BJ (cell line): ENCODE measurements at regions not wholly inside any gene's neighbourhood (a gene's known extent, or its start where the extent isn't known, plus 50 kb on each side); places are given as distances from the start of the nearest gene placed in this dataset.

ENCODE experiments used
- CTCF ChIA-PET: fragments of 350-600 bp; formaldehyde crosslinking; extraction: SDS; loops from one replicate; lab custom pipeline; 2021; ENCODE audit warnings: antibody characterized with exemption, inconsistent platforms; lab: Yijun Ruan, JAX
- POLR2A ChIA-PET: fragments of 300-600 bp; sonication (Branson Sonifier 250); formaldehyde crosslinking; extraction: SDS; loops from one replicate; lab custom pipeline; 2021; ENCODE audit warnings: antibody characterized with exemption; lab: Charles Lee
- DNase-seq: peaks from one replicate; pipeline ENCODE4 v3.0.0-alpha.2; 2011; ENCODE audit warnings: low read depth
- H3K27me3 ChIP-seq: 2 replicates; pipeline ENCODE4 v1.6.0; 2011; ENCODE audit warnings: low read length; ENCODE audit not compliant: control insufficient read depth, insufficient read depth
- H3K36me3 ChIP-seq: 2 replicates; pipeline ENCODE4 v1.5.1; 2011; ENCODE audit warnings: low read length; ENCODE audit not compliant: control insufficient read depth, insufficient read depth
- H3K4me3 ChIP-seq: 2 replicates; pipeline ENCODE4 v1.5.1; 2011; ENCODE audit warnings: low read depth, mild to moderate bottlenecking, control low read depth, low read length
- TF ChIP-seq, protein P1 (sequence below): IDR thresholded peaks from 2 replicates; pipeline ENCODE4 v1.5.1; 2011; ENCODE audit warnings: low read depth, mild to moderate bottlenecking, control low read depth, inconsistent platforms, low read length, moderate library complexity; ENCODE audit not compliant: insufficient read depth

GRCh38 chr20:62549499-62550086 is 73.8 kb upstream of the GATA5 start:
- TF ChIP-seq, protein P1, sequence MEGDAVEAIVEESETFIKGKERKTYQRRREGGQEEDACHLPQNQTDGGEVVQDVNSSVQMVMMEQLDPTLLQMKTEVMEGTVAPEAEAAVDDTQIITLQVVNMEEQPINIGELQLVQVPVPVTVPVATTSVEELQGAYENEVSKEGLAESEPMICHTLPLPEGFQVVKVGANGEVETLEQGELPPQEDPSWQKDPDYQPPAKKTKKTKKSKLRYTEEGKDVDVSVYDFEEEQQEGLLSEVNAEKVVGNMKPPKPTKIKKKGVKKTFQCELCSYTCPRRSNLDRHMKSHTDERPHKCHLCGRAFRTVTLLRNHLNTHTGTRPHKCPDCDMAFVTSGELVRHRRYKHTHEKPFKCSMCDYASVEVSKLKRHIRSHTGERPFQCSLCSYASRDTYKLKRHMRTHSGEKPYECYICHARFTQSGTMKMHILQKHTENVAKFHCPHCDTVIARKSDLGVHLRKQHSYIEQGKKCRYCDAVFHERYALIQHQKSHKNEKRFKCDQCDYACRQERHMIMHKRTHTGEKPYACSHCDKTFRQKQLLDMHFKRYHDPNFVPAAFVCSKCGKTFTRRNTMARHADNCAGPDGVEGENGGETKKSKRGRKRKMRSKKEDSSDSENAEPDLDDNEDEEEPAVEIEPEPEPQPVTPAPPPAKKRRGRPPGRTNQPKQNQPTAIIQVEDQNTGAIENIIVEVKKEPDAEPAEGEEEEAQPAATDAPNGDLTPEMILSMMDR = no peak
- Histone ChIP-seq H3K4me3 (no peak overlapping the region), H3K27me3 (peaks cover 31% of the 10 kb centered on the region), H3K36me3 (no peaks in the 10 kb centered on the region)
- ChIA-PET POLR2A (no interaction called here), CTCF (interaction anchor here (0.6 kb wide), 1 partner anchor 191 kb away, joined by 6 read pairs; no protein-coding TSS in a partner anchor)
- DNase-seq = no peak

DNA sequence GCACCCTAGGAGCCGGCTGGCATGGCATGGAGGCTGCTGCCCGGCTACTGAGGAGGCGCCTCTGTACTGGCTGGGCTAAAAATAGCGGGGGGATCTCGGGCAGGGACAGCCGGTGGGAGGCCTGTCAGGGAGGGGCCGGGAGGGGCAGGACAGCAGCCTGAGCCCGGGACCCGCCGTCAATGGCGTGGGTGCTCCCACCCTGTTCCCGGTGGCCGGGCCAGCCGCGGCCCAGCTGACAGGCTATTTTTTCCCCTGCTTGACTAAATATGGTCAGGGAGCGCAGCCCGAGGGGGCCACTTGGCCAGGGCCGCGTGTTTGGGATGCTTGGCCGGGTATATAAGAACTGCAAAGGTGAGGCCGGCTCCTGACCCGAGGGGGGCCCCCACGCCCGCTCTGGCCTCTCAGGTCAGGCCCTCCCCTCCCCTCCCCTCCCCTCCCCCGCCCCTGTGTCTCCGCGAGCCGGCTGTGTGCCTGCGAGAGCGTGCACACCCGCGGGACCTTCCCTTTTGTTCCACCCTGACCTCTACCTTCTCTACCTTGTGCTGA is 74.4 kb upstream of the GATA5 start:
- peaks cover 35% of the 10 kb centered on the region for H3K27me3 ChIP-seq
- no peak for DNase-seq
- no peak overlapping the region for H3K4me3 ChIP-seq
- TF ChIP-seq, protein P1 = no peak
- CTCF ChIA-PET = interaction anchor here (1.2 kb wide), 1 partner anchor 9 kb away, joined by 3 read pairs; no protein-coding TSS in a partner anchor
- POLR2A ChIA-PET = no interaction called here
- H3K36me3 ChIP-seq = no peaks in the 10 kb centered on the region

DNA sequence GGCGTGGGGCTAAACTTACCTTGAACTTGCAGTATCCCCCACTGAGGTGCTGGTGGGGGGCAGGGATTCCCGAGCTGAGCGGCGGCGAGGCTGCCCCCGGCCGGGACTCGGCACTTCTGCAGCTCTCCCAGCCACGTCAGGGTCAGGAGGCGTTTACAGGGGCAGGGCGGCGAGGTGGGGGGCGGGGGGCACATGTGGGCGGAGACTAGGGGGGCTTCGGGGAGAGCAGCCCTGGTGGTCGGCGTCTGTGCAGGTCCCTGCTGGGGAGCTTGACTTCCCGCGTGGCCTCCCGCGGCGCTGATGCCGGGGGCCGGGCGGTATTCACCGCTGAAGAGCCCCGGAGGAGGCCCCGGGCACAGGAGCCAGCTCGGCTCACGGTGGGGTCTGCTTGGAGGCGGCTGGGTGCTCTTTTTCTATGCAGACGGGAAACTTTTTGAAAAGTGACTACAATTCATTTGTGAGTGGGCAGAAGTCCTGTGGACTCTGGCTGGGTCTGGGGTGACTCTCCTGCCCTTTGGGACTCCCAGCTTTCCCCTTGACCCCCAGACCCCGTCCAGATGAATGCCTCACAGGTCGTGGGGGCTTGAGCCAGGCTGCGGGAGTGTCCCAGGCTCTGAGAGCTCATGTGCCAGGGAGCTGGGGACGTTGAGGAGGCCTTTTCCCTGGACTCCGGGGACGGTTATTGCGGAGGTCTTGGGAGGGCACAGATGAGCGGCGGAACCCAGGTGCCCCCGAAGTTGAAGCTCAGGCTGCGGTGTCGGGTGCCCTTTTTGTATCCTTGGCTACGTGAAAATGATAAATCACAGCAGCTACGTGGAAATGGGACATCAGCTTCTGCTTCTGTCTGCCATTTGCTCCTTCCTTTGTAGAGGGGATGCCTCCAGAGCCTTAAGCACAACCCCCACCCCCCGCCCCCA is 75.9 kb upstream of the GATA5 start:
- ChIA-PET CTCF (interaction anchor here (0.8 to 1.2 kb wide), 2 partner anchors 9 to 10 kb away, joined by 3 read pairs; no protein-coding TSS in a partner anchor), POLR2A (no interaction called here)
- DNase-seq = no peak
- H3K27me3 ChIP-seq = peaks cover 38% of the 10 kb centered on the region
- H3K4me3 ChIP-seq = no peak overlapping the region
- H3K36me3 ChIP-seq = no peaks in the 10 kb centered on the region
- TF ChIP-seq, protein P1 = no peak

- DNase-seq = no peak
- Histone ChIP-seq H3K27me3 (peaks cover 38% of the 10 kb centered on the region), H3K4me3 (no peak overlapping the region), H3K36me3 (no peaks in the 10 kb centered on the region)
- CTCF ChIA-PET = interaction anchor here (0.8 kb wide), 1 partner anchor 8 kb away, joined by 3 read pairs; no protein-coding TSS in a partner anchor
- TF ChIP-seq, protein P1 = no peak
- POLR2A ChIA-PET = no interaction called here
Observed at GRCh38 chr20:62552613-62553012, 76.8 kb upstream of the GATA5 start.
